Pancreas (tissue), 10 donors: ENCODE measurements at regions not wholly inside any gene's neighbourhood (a gene's known extent, or its start where the extent isn't known, plus 50 kb on each side); places are given as distances from the start of the nearest gene placed in this dataset.

ENCODE experiments used
- ATAC-seq, 4 donors: fragments of 200-7000 bp; cut with Tn5 transposase; one replicate each; pipeline versions ENCODE4 v1.8.0 to v1.9.1; 2020; ENCODE audit warnings: mild to moderate bottlenecking in 4 of 4, moderate library complexity in 4 of 4
- DNase-seq, 6 donors: peaks; one replicate each; pipeline ENCODE4 v3.0.0-alpha.2; 2020
- FAIRE-seq: peaks from 2 replicates; lab custom pipeline; 2012; peaks lifted over from hg19 to GRCh38; lab: Jason Lieb, UNC
- H3K27ac ChIP-seq, 4 donors: fragments of 200-600 bp; sonication (generic); 1 replicate in 3 of 4; 2 replicates in 1 of 4; pipeline versions ENCODE4 v1.5.0 to v1.8.0; 2020
- H3K27me3 ChIP-seq, 4 donors: fragments of 200-600 bp; one replicate each; pipeline ENCODE4 v1.8.0; 2021
- H3K36me3 ChIP-seq, 3 donors: fragments of 200-600 bp; sonication (generic) in 1 of 3; one replicate each; pipeline versions ENCODE4 v1.5.0 to v1.8.0; 2020 to 2021
- H3K4me1 ChIP-seq, 3 donors: fragments of 200-600 bp; one replicate each; pipeline ENCODE4 v1.8.0; 2021
- H3K4me3 ChIP-seq, 4 donors: fragments of 200-600 bp; sonication (generic) in 2 of 4; one replicate each; pipeline versions ENCODE4 v1.5.0 to v1.8.0; 2020 to 2021
- H3K9me3 ChIP-seq, 4 donors: fragments of 200-600 bp; one replicate each; pipeline ENCODE4 v1.8.0; 2021
- CTCF ChIP-seq, 4 donors: fragments of 200-600 bp; sonication (generic) in 3 of 4; IDR thresholded peaks; one replicate each; pipeline versions ENCODE4 v1.5.0 to v1.8.0; 2021; ENCODE audit warnings: antibody characterized with exemption in 4 of 4
- WGBS, 2 donors: extraction: QIAGEN DNeasy Blood & Tissue Kit; methylation state at CpG; one replicate each; pipeline ENCODE4 v1.1.7; 2013; 5-methylcytosine and 5-hydroxymethylcytosine counted together
- intact Hi-C, 3 donors: fragments of 100-400 bp; cut with DNase I; formaldehyde crosslinking; loops; one replicate each; pipeline versions ENCODE4 v1.11.1 to v1.14.2; 2022
- donor health status: healthy with polysubstance abuse.
- donor health status: DM: no; HTN: no; CAD: no; lungs with moderate emphysema.
- donor health status: DM: no; HTN: no; CAD: no.
- donor health status: control.
- donor health status: control.
- donor health status: Bipolar disorder and iron deficiency.
- donor health status: DM: yes; HTN: yes; CAD: no.
- donor health status: DM: no; HTN: no; CAD: no.
- donor health status: DM: no; HTN: no; CAD: no.
- donor health status: DM: yes; HTN: yes; CAD: no.

- H3K36me3 ChIP-seq, result no peaks in the 10 kb centered on the region
- H3K4me1 ChIP-seq, result no peaks in the 10 kb centered on the region
- 91 to 96% methylated on average over 8 of the region's 8 CpGs for WGBS, 2 donors
- no peak overlapping the region for H3K27ac ChIP-seq
- no peak for ATAC-seq
- no peak overlapping the region for H3K4me3 ChIP-seq
- no peaks in the 10 kb centered on the region for H3K27me3 ChIP-seq
- FAIRE-seq, result no peak
- TF ChIP-seq CTCF (IDR thresholded peaks at IDR 0.05), result no peak
- H3K9me3 ChIP-seq, result no peaks in the 10 kb centered on the region
- DNase-seq, result no peak
- intact Hi-C loops, result no loop called here
Observed at GRCh38 chr6:25032934-25033333, 97.2 kb upstream of the RIPOR2 start.

GRCh38 chr6:25034431-25034921 is 98.7 kb upstream of the RIPOR2 start:
- FAIRE-seq (no peak), DNase-seq (no peak), ATAC-seq (peak in 3 of 4 donors; percentile 21 to 50 (median 23))
- WGBS, 2 donors, result 39 to 49% methylated on average over 3 of the region's 3 CpGs
- H3K4me3 ChIP-seq, result no peak overlapping the region
- H3K4me1 ChIP-seq, result no peaks in the 10 kb centered on the region
- H3K36me3 ChIP-seq, result no peaks in the 10 kb centered on the region
- TF ChIP-seq CTCF (IDR thresholded peaks at IDR 0.05), result no peak
- intact Hi-C loops, result no loop called here
- no peaks in the 10 kb centered on the region for H3K9me3 ChIP-seq
- H3K27ac ChIP-seq, result peak overlapping the region in 2 of 4 donors; percentile 37
- no peaks in the 10 kb centered on the region for H3K27me3 ChIP-seq

GRCh38 chr6:25035174-25035511 is 99.4 kb upstream of the RIPOR2 start:
- no peak for TF ChIP-seq CTCF (IDR thresholded peaks at IDR 0.05)
- ATAC-seq, result peak in 3 of 4 donors; percentile 29 to 37 (median 34)
- no peaks in the 10 kb centered on the region for H3K9me3 ChIP-seq
- no peak for FAIRE-seq
- peak overlapping the region in 3 of 4 donors; percentile 17 to 37 (median 37) for H3K27ac ChIP-seq
- DNase-seq, result no peak
- H3K36me3 ChIP-seq, result no peaks in the 10 kb centered on the region
- H3K4me3 ChIP-seq, result no peak overlapping the region
- 47 to 52% methylated on average over 3 of the region's 3 CpGs for WGBS, 2 donors
- intact Hi-C loops, result no loop called here
- H3K27me3 ChIP-seq, result no peaks in the 10 kb centered on the region
- H3K4me1 ChIP-seq, result no peaks in the 10 kb centered on the region

- no peak overlapping the region for H3K4me3 ChIP-seq
- FAIRE-seq, result no peak
- ATAC-seq, result peak in 3 of 4 donors; percentile 11 to 58 (median 27)
Observed at GRCh38 chr6:25035512-25036435, 100.0 kb upstream of the RIPOR2 start.

More at GRCh38 chr6:25035512-25036435, 100.0 kb upstream of the RIPOR2 start:
- DNase-seq, result no peak
- no peaks in the 10 kb centered on the region for H3K4me1 ChIP-seq
- intact Hi-C loops, result no loop called here
- no peaks in the 10 kb centered on the region for H3K27me3 ChIP-seq
- peak overlapping the region in 3 of 4 donors; percentile 17 to 37 (median 37) for H3K27ac ChIP-seq
- 63 to 65% methylated on average over 16 of the region's 16 CpGs for WGBS, 2 donors
- no peak for TF ChIP-seq CTCF (IDR thresholded peaks at IDR 0.05)
- no peaks in the 10 kb centered on the region for H3K9me3 ChIP-seq
- H3K36me3 ChIP-seq, result no peaks in the 10 kb centered on the region
